ENCODE measurements at regions not wholly inside any gene's neighbourhood (a gene's known extent, or its start where the extent isn't known, plus 50 kb on each side); places are given as distances from the start of the nearest gene placed in this dataset.
"Not testable (repeated sequence)": the region's sequence is repeated elsewhere in the genome, so short reads cannot be mapped to it uniquely, and the experiment has no call there.

DNA sequence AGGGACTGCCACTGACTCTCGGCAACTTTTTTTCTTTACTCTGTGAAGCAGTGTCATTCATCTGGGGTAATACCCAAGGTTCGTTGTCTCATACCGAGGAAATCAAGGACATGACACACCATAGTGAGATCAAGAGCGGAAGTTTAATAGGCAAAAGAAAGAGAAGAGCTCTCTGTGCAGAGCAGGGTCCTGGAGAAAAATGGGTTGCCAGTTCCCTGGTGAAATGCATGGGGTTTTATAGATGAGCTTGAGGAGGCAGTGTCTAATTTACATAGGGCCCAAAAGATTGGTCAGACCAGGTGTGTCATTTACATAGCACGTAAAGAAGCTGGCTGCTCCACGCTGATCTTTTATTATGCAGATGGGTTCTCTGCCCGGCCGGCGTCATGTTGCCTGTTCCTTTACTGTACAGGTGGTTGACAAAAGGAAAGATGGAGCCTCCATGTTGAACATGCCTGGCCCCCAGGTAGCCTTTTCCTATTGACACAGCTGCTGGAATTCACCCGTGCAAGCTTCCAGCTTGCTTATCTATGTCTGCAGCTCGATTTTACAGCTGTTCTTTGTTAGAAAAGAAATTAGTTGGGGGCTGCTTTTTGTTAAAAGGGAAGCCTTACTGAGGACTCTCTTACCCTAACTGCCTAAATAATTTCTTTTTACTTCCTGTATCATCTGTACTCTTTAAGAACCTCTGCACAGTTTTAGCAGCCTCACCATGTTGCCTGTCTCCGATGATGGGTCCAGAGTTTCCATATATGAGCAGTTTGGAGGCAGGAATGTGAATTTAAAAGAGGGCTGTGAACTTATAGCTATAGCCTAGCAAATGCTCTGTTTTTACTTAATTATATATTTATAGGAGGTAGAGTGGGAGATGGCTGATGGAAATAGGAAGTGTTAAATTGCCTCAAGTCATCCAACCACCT lies 98.0 kb upstream of the DIAPH3 start:
- ATAC-seq (no peak), DNase-seq (no peak)
- intact Hi-C loops (cut with DNase I, micrococcal nuclease): no loop called here
- H3K9me3 Mint-ChIP-seq (ENCODE audit: low read depth): no peaks in the 10 kb centered on the region
- CTCF ChIA-PET: no interaction called here
- no peak overlapping the region for H3K4me3 Mint-ChIP-seq
- H3K27me3 Mint-ChIP-seq: peaks cover 13% of the 10 kb centered on the region
- POLR2A ChIA-PET: no interaction called here
- no peak overlapping the region for H3K27ac Mint-ChIP-seq
- no peaks in the 10 kb centered on the region for H3K4me1 Mint-ChIP-seq
- H3K36me3 Mint-ChIP-seq (ENCODE audit: low read depth): no peaks in the 10 kb centered on the region

- Mint-ChIP-seq H3K27me3 (peaks cover 11% of the 10 kb centered on the region), H3K4me3 (no peak overlapping the region), H3K9me3 (ENCODE audit: low read depth) (no peaks in the 10 kb centered on the region), H3K4me1 (no peaks in the 10 kb centered on the region), H3K36me3 (ENCODE audit: low read depth) (no peaks in the 10 kb centered on the region), H3K27ac (no peak overlapping the region)
- DNase-seq (no peak), ATAC-seq (no peak)
- ChIA-PET CTCF (interaction anchor here (0.6 kb wide), 1 partner anchor 676 kb away, joined by 6 read pairs; no protein-coding TSS in a partner anchor), POLR2A (interaction anchor here (0.6 kb wide), 1 partner anchor 609 kb away, joined by 3 read pairs; no protein-coding TSS in a partner anchor)
- intact Hi-C loops (cut with DNase I, micrococcal nuclease): no loop called here
Observed at GRCh38 chr13:60265566-60265965, 101.8 kb upstream of the DIAPH3 start.

DNA sequence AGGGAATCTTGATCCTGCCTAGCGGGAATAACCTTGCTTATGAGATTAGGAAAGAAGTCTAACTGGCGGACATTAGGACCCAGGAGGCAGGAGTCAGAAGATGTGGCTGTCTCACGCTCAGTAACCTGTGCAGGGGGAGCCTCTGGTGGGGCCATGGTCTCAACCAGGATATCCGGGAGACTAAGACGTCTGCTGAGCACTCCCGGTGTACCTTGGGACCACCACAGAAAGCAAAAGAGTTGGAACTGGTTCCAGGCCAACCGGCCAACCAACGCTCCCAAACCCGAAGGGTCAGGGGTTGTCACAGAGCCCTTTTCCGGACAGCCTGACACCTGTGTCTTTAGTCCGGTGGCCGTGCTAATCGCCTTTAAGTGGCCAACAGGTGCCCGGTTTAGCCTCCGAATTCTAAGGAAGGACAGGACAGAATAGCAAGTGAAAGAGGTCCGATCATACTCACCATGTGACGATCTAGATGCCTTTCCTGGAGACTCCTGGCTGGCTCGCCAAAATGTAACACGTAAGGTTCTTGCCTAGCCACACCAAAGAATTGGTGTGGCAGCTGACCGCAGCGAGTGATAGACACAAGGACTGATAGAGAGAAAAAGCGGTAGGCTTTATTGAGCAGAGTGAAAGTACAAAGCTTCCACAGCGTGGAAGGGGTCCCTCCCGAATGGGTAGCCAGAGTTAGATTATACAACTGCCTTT lies 103.9 kb upstream of the DIAPH3 start:
- peaks cover 10% of the 10 kb centered on the region for H3K27me3 Mint-ChIP-seq
- intact Hi-C loops (cut with DNase I, micrococcal nuclease): no loop called here
- H3K4me1 Mint-ChIP-seq: no peaks in the 10 kb centered on the region
- ChIA-PET POLR2A (no interaction called here), CTCF (no interaction called here)
- H3K27ac Mint-ChIP-seq: no peak overlapping the region
- H3K9me3 Mint-ChIP-seq (ENCODE audit: low read depth): no peaks in the 10 kb centered on the region
- ATAC-seq (peak; percentile 74), DNase-seq (peak; percentile 36)
- H3K4me3 Mint-ChIP-seq: no peak overlapping the region
- no peaks in the 10 kb centered on the region for H3K36me3 Mint-ChIP-seq (ENCODE audit: low read depth)

DNA sequence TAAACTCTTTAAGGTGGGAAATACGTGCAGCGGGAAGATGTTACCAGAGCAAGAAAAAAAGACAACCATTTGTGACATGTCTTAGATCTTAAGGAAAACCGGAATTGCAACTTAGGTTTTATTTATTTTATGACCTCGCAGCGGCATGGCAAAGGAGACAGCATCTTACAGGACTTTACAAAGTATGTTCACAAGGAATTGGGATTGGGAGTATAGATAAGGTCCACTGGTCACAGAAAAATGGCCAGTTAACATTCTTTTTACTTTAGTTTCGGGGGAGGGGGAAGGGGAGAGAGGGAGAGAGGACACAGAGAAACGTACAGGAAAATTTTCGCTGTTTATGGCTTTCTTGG lies 104.5 kb upstream of the DIAPH3 start:
- intact Hi-C loops (cut with DNase I, micrococcal nuclease): no loop called here
- ChIA-PET POLR2A (no interaction called here), CTCF (no interaction called here)
- peaks cover 8% of the 10 kb centered on the region for H3K27me3 Mint-ChIP-seq
- no peak overlapping the region for H3K27ac Mint-ChIP-seq
- no peaks in the 10 kb centered on the region for H3K9me3 Mint-ChIP-seq (ENCODE audit: low read depth)
- no peaks in the 10 kb centered on the region for H3K36me3 Mint-ChIP-seq (ENCODE audit: low read depth)
- no peaks in the 10 kb centered on the region for H3K4me1 Mint-ChIP-seq
- no peak overlapping the region for H3K4me3 Mint-ChIP-seq
- ATAC-seq (no peak), DNase-seq (no peak)

DNA sequence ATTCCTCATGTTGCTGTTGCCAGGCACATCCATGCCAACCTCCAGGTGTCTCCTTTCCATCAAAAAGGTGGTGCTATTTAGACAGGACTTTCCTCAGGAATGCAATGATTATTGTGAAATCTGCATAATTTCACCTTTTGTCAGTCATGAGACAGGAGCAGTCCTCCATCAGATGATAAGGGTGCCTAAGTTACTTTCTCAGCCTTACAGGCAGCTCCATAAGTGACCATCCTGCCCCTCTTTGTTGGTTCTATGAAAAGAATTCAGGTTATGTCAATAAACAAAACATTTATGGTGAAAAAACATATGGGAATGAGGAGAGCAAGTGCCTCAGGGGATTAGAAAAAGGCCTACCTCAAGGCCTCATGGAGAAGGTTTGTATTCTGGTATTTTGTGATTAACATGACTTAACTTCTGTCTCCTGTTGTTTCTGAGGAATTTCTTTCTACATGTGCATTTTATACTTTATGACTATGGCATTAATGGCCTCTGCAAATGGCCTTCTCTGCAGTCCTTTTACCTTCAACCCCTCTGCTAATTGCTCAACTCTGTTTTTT lies 110.3 kb upstream of the DIAPH3 start:
- ATAC-seq (no peak), DNase-seq (no peak)
- Mint-ChIP-seq H3K27ac (no peak overlapping the region), H3K9me3 (ENCODE audit: low read depth) (peaks cover 3% of the 10 kb centered on the region), H3K4me3 (no peak overlapping the region), H3K4me1 (no peaks in the 10 kb centered on the region), H3K36me3 (ENCODE audit: low read depth) (no peaks in the 10 kb centered on the region), H3K27me3 (peaks cover 5% of the 10 kb centered on the region)
- ChIA-PET POLR2A (no interaction called here), CTCF (no interaction called here)
- intact Hi-C loops (cut with DNase I, micrococcal nuclease): no loop called here

- Mint-ChIP-seq H3K27me3 (peaks cover 5% of the 10 kb centered on the region), H3K27ac (no peak overlapping the region), H3K4me1 (no peaks in the 10 kb centered on the region), H3K4me3 (no peak overlapping the region), H3K36me3 (ENCODE audit: low read depth) (no peaks in the 10 kb centered on the region), H3K9me3 (ENCODE audit: low read depth) (peaks cover 3% of the 10 kb centered on the region)
- ChIA-PET CTCF (no interaction called here), POLR2A (no interaction called here)
- DNase-seq (no peak), ATAC-seq (no peak)
- intact Hi-C loops (cut with DNase I, micrococcal nuclease): no loop called here
Observed at GRCh38 chr13:60274655-60275054, 110.9 kb upstream of the DIAPH3 start.

GRCh38 chr13:60275208-60275607 lies 111.5 kb upstream of the DIAPH3 start:
- no peak for DNase-seq
- Mint-ChIP-seq H3K36me3 (ENCODE audit: low read depth) (no peaks in the 10 kb centered on the region), H3K4me1 (no peaks in the 10 kb centered on the region), H3K4me3 (no peak overlapping the region), H3K27me3 (peaks cover 5% of the 10 kb centered on the region), H3K27ac (no peak overlapping the region), H3K9me3 (ENCODE audit: low read depth) (peaks cover 3% of the 10 kb centered on the region)
- no peak for ATAC-seq
- CTCF ChIA-PET: interaction anchor here (0.6 kb wide), 1 partner anchor 94 kb away, joined by 3 read pairs; no protein-coding TSS in a partner anchor
- intact Hi-C loops (cut with DNase I, micrococcal nuclease): no loop called here
- POLR2A ChIA-PET: no interaction called here

- H3K27me3 Mint-ChIP-seq; DNase-seq; H3K4me1 Mint-ChIP-seq; H3K4me3 Mint-ChIP-seq; H3K36me3 Mint-ChIP-seq (ENCODE audit: low read depth); intact Hi-C loops (cut with DNase I, micrococcal nuclease); H3K27ac Mint-ChIP-seq; H3K9me3 Mint-ChIP-seq (ENCODE audit: low read depth); CTCF ChIA-PET; ATAC-seq; POLR2A ChIA-PET: not testable (repeated sequence)
Observed at GRCh38 chr13:60280524-60280923, 116.5 kb upstream of the TDRD3 start.

DNA sequence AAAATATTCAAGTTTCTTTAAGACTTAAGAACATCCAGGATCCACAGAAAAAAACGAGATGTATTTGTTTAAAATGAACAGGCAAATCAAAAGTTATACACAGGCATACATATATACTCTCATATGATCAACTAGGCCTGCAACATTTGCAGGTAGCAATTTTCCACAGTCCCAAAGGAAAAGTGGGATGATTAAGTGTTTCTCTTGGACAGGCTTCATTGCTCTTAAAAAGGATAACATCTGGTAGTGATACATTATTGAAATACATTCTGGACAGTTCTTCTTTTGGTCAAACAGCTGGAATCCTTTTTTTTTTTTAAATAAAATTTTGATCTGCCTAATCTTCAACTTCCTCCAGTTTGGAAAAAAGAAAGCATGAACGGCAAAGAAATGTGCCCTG lies 114.8 kb upstream of the TDRD3 start:
- Mint-ChIP-seq H3K4me1 (no peaks in the 10 kb centered on the region), H3K27ac (no peak overlapping the region)
- ATAC-seq: no peak

DNA sequence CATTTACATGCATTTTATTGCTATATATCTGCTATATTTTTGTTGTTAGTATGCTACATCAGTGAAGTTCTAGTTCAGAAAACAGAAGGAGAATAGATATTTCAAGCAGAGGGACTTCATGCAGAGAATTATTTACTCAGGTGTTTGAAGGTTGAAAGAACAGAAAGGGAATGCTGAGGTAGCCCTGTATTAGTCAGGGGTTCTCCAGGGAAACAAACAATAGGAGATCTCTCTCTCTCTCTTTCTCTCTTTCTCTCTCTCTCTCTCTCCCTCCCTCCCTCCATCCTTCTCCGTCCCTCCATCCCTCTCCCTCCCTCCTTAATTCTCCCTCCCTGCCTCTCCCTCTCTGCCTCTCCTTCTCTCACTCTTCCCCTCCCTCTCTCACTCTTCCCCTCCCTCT lies 114.3 kb upstream of the TDRD3 start:
- Mint-ChIP-seq H3K9me3 (ENCODE audit: low read depth) (no peaks in the 10 kb centered on the region), H3K4me1 (no peaks in the 10 kb centered on the region), H3K36me3 (ENCODE audit: low read depth) (no peaks in the 10 kb centered on the region), H3K27ac (no peak overlapping the region), H3K27me3 (no peaks in the 10 kb centered on the region), H3K4me3 (no peak overlapping the region)
- POLR2A ChIA-PET: no interaction called here
- DNase-seq (no peak), ATAC-seq (no peak)
- intact Hi-C loops (cut with DNase I, micrococcal nuclease): no loop called here
- CTCF ChIA-PET: no interaction called here

More for the DNA sequence above, 114.8 kb upstream of the TDRD3 start:
- ChIA-PET CTCF (interaction anchor here (0.7 kb wide), 1 partner anchor 11 kb away, joined by 3 read pairs; no protein-coding TSS in a partner anchor), POLR2A (no interaction called here)
- Mint-ChIP-seq H3K36me3 (ENCODE audit: low read depth) (no peaks in the 10 kb centered on the region), H3K4me3 (no peak overlapping the region), H3K9me3 (ENCODE audit: low read depth) (no peaks in the 10 kb centered on the region), H3K27me3 (peaks cover 2% of the 10 kb centered on the region)
- DNase-seq: no peak
- intact Hi-C loops (cut with DNase I, micrococcal nuclease): no loop called here

DNA sequence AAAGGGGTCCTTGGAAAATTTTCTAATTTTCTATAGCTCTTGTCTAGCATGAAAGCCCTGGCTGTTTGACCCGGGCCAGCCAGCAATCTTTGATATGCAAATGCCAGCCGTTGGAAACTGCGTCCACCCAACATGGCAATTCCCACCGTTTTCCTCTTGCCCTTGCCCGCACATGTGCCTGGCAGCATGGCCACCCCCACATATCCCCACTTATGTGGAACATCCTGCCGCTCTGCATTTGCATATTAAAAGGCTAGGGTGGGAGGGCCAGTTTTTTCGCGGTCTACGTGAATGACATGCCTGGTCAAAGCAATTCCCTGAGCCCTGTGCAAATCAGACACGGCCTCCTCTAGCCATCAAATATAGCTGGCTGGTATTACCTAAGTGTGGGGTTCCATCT lies 110.3 kb upstream of the TDRD3 start:
- DNase-seq (no peak), ATAC-seq (no peak)
- Mint-ChIP-seq H3K36me3 (ENCODE audit: low read depth) (no peaks in the 10 kb centered on the region), H3K9me3 (ENCODE audit: low read depth) (no peaks in the 10 kb centered on the region), H3K27ac (no peak overlapping the region), H3K4me3 (no peak overlapping the region), H3K4me1 (no peaks in the 10 kb centered on the region), H3K27me3 (no peaks in the 10 kb centered on the region)
- intact Hi-C loops (cut with DNase I, micrococcal nuclease): no loop called here
- POLR2A ChIA-PET: no interaction called here
- CTCF ChIA-PET: interaction anchor here (0.7 kb wide), 1 partner anchor 62 kb away, joined by 4 read pairs; no protein-coding TSS in a partner anchor

GRCh38 chr13:60288569-60288968 lies 108.5 kb upstream of the TDRD3 start:
- Mint-ChIP-seq H3K36me3 (ENCODE audit: low read depth) (no peaks in the 10 kb centered on the region), H3K4me1 (no peaks in the 10 kb centered on the region), H3K27me3 (peaks cover 2% of the 10 kb centered on the region), H3K27ac (no peak overlapping the region), H3K9me3 (ENCODE audit: low read depth) (no peaks in the 10 kb centered on the region), H3K4me3 (no peak overlapping the region)
- intact Hi-C loops (cut with DNase I, micrococcal nuclease): no loop called here
- POLR2A ChIA-PET: no interaction called here
- ATAC-seq (no peak), DNase-seq (no peak)
- CTCF ChIA-PET: no interaction called here
